ENCODE measurements at regions not wholly inside any gene's neighbourhood (a gene's known extent, or its start where the extent isn't known, plus 50 kb on each side); places are given as distances from the start of the nearest gene placed in this dataset.

- ChIA-PET CTCF (no interaction called here), POLR2A (no interaction called here)
- DNase-seq (ENCODE audit: low spot score) (no peak), ATAC-seq (no peak)
- Mint-ChIP-seq H3K9me3 (peaks cover 7% of the 10 kb centered on the region), H3K36me3 (no peaks in the 10 kb centered on the region), H3K27me3 (ENCODE audit: low read depth) (no peaks in the 10 kb centered on the region), H3K4me1 (no peaks in the 10 kb centered on the region), H3K27ac (no peak overlapping the region), H3K4me3 (no peak overlapping the region)
- TF ChIP-seq ETV6 (CRISPR knock-in tag; IDR thresholded peaks at IDR 0.05) (no peak), JAZF1 (CRISPR knock-in tag; IDR thresholded peaks at IDR 0.05) (no peak), SOX15 (CRISPR knock-in tag; IDR thresholded peaks at IDR 0.05) (no peak)
Observed at GRCh38 chr3:95758707-95759106, 1055.7 kb upstream of the EPHA6 start.

DNA sequence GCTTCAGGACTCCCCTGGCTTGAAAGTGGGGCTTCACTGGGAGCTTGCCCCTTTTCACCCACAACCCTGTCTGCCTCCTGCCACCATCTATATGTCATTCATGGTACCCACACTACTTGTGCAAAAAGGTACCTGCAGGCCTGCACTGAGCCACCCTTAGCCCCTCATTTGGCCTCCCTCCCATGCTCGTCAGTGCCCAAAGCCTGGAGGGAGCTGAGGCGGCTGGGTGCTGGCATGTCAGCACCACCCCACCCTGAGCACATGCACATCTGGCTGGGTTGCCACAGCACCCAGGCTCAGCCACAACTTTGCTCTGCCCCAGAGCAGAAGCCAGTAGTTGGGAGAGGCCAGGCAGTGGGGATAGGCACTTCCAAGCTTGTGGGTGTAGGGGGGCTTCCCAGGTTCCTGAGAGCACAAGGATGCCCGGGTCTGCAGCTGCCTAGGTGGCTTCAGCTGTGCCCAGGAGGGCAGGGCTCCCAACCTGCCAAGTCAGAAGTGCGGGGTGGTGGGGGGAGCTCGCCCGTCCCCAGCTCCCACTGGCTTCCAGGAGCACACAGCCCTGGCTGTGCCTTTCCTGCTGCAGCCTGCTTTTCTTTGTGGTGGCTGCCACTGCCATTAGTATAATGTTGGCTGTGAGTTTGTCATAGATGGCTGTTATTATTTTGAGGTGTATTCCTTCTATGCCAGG is 1054.6 kb upstream of the EPHA6 start:
- DNase-seq (ENCODE audit: low spot score) (no peak), ATAC-seq (no peak)
- Mint-ChIP-seq H3K27me3 (ENCODE audit: low read depth) (no peaks in the 10 kb centered on the region), H3K36me3 (no peaks in the 10 kb centered on the region), H3K4me1 (no peaks in the 10 kb centered on the region), H3K9me3 (peaks cover 7% of the 10 kb centered on the region), H3K4me3 (no peak overlapping the region), H3K27ac (no peak overlapping the region)
- TF ChIP-seq, protein P1, sequence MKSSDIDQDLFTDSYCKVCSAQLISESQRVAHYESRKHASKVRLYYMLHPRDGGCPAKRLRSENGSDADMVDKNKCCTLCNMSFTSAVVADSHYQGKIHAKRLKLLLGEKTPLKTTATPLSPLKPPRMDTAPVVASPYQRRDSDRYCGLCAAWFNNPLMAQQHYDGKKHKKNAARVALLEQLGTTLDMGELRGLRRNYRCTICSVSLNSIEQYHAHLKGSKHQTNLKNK (CRISPR knock-in tag; IDR thresholded peaks at IDR 0.05), result no peak
- TF ChIP-seq E2F4 (CRISPR knock-in tag; IDR thresholded peaks at IDR 0.05; ENCODE audit: borderline replicate concordance, low read depth) (no peak), FOXJ3 (CRISPR knock-in tag; IDR thresholded peaks at IDR 0.05; ENCODE audit: borderline replicate concordance) (no peak), TCF7 (CRISPR knock-in tag; IDR thresholded peaks at IDR 0.05; ENCODE audit: low read depth) (no peak), ZNF416 (CRISPR knock-in tag; IDR thresholded peaks at IDR 0.05) (no peak)
- TF ChIP-seq, protein P2, sequence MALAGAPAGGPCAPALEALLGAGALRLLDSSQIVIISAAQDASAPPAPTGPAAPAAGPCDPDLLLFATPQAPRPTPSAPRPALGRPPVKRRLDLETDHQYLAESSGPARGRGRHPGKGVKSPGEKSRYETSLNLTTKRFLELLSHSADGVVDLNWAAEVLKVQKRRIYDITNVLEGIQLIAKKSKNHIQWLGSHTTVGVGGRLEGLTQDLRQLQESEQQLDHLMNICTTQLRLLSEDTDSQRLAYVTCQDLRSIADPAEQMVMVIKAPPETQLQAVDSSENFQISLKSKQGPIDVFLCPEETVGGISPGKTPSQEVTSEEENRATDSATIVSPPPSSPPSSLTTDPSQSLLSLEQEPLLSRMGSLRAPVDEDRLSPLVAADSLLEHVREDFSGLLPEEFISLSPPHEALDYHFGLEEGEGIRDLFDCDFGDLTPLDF (CRISPR knock-in tag; IDR thresholded peaks at IDR 0.05), result no peak
- POLR2A ChIA-PET, result no interaction called here
- CTCF ChIA-PET, result no interaction called here

DNA sequence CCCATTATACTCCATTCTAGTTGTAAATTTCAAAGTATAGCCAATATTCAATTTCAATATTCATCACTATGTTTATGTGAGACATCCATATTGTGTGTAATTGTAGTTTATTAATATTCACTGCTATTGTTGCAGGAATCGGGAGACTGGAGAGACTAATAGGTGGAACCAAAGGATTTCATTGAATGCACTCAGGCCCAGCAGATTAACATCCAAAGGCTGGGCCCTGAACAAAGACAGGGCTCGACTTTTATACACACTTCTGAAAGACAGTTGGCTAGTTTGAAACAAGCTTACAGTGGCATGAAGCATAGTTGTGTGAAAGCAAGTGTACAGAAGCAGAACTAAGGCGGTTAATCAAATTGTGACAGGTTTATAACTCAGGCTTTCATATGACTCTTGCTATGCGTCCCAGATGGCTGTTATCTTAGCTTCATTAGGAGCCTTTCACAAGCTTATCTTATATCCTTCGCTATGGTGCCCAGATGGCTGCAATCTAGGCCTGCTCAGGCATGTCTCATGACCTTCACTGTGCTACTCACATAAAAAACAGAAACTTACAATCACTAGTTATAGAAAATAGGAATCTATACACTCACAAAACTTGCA is 1038.8 kb upstream of the EPHA6 start:
- TF ChIP-seq GABPB1 (CRISPR knock-in tag; IDR thresholded peaks at IDR 0.05), result no peak
- TF ChIP-seq SP1 (CRISPR knock-in tag; conservative IDR thresholded peaks at IDR 0.05), result no peak
- no peak for TF ChIP-seq JAZF1 (CRISPR knock-in tag; IDR thresholded peaks at IDR 0.05)
- TF ChIP-seq MAX (CRISPR knock-in tag; IDR thresholded peaks at IDR 0.05), result no peak
- no peak for TF ChIP-seq ARID4B (CRISPR knock-in tag; IDR thresholded peaks at IDR 0.05; ENCODE audit: borderline replicate concordance)
- TF ChIP-seq ATF3 (CRISPR knock-in tag; conservative IDR thresholded peaks at IDR 0.05), result no peak
- no peak for TF ChIP-seq ETV6 (CRISPR knock-in tag; IDR thresholded peaks at IDR 0.05)
- no peak for TF ChIP-seq ZNF416 (CRISPR knock-in tag; IDR thresholded peaks at IDR 0.05)
- H3K9me3 Mint-ChIP-seq, result peaks cover 81% of the 10 kb centered on the region
- ATAC-seq, result no peak
- peaks cover 58% of the 10 kb centered on the region for H3K36me3 Mint-ChIP-seq
- no peaks in the 10 kb centered on the region; the same call in 1 of the 2 replicates for H3K27me3 Mint-ChIP-seq (ENCODE audit: low read depth)
- no peak overlapping the region for H3K4me3 Mint-ChIP-seq
- no peak for DNase-seq (ENCODE audit: low spot score)
- CTCF ChIA-PET, result no interaction called here
- H3K27ac Mint-ChIP-seq, result no peak overlapping the region
- H3K4me1 Mint-ChIP-seq, result no peaks in the 10 kb centered on the region
- POLR2A ChIA-PET, result no interaction called here

All from WTC11 (cell line).